Fibroblast of peridontal ligament (primary cell): ENCODE measurements at regions not wholly inside any gene's neighbourhood (a gene's known extent, or its start where the extent isn't known, plus 50 kb on each side); places are given as distances from the start of the nearest gene placed in this dataset.

ENCODE experiments used
- DNase-seq: peaks from one replicate; pipeline ENCODE4 v3.0.0-alpha.2; 2010; ENCODE audit errors: extremely low read depth

DNA sequence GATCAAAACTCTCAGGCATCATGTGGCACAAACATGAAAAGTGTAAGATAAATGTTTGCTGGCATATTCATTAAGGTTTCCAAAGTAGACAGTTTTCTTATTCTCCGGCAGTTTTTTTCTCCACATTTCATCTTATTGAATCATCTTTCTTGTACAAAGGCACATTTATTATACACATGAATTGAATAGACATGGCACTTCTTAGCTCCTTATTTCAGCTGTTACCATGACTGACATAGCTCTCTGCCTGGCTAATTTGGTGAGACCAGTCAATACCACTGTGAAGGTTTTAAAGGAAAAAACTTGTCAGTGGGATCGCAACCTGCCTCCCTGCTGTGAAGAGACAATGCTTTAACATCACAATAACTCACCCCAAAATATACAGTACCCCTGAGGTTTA is 285.0 kb upstream of the PCDH20 start:
- no peak for DNase-seq

DNA sequence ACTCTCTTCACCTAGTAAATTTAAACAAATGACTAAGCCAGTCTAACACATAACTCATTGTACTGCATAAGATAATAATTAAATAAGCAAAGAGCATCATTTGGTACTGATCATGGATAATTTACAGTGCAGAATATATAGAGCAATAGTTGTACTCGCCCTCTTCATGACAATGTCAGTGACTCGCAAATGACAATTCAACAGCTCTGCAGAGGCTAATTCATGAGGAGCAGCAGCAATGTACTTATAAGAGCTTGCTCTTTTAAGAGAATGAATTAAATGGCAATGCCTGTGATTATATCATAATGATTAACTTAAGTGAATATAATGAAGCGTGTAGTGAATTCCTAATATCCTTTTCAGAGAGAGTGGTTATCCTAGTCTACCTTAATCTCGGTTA is 284.5 kb upstream of the PCDH20 start:
- no peak for DNase-seq

DNA sequence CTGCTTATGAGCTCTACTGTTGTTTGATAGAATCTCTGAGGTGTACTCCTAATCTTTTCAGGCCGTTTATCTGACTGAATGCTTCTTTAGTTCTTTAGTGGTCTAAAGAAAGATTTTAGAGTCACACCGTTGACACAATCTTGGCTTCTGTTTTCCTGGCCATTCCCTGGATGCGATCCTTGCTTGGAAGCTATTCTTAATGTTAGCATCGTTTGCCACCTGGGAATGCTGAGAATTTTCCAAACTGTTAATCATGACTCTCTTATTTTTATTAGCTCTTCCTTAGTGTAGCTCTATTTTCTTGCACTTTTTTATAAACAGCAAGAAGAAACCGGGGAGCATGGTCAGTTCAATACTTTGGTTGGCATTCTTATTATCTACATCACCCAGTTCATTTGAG is 281.0 kb upstream of the PCDH20 start:
- no peak for DNase-seq

DNA sequence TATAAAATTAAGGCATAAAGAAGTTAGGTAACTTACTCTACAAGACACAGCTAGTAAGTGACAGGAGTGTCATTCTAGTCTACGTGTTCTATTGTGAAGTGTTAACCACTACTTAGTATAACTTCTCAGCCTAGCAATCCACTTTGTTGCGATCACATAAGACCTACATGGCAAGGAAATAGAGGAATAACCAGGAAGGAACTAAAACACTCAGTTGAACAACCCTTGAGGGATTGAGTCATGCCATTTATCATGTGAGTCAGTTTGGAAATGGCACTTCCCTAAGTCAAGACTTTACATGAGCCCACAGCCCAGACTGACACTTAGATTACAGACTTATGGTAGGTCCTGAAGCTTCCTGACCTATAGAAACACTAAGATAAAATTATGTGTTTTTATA is 279.5 kb upstream of the PCDH20 start:
- no peak for DNase-seq

DNA sequence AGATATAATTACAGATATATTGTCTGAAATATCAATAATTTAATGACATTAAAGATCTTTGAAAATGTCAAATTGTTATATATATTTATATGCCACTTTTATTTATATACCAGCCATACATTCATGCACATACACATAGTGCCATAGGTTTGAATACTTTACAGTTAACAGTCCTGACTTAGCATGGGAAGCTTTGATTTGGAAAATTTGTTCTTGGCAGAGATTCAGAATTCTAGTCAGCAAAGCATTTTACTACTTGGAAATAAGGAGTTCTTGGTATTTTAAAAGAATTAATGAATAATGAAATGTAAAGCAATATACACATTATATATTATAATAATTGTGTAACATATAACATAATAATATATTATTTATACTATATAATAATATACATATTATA is 277.0 kb upstream of the PCDH20 start:
- no peak for DNase-seq

DNA sequence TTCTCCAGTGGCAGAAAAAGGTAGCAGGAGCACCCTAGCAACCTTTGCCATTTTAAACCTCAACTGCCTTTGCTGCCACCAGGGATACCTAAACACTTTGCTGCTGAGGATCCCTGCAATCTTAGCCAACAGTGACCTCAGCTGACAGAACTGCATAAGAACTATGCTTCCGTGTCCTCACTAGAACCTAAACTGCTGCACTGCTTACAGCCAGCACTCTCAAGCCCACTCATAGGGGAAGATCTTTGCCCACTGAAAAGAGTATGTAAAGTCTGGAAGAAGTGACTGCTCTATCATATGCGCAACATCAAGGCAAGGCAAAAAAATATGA is 270.0 kb upstream of the PCDH20 start:
- no peak for DNase-seq

DNA sequence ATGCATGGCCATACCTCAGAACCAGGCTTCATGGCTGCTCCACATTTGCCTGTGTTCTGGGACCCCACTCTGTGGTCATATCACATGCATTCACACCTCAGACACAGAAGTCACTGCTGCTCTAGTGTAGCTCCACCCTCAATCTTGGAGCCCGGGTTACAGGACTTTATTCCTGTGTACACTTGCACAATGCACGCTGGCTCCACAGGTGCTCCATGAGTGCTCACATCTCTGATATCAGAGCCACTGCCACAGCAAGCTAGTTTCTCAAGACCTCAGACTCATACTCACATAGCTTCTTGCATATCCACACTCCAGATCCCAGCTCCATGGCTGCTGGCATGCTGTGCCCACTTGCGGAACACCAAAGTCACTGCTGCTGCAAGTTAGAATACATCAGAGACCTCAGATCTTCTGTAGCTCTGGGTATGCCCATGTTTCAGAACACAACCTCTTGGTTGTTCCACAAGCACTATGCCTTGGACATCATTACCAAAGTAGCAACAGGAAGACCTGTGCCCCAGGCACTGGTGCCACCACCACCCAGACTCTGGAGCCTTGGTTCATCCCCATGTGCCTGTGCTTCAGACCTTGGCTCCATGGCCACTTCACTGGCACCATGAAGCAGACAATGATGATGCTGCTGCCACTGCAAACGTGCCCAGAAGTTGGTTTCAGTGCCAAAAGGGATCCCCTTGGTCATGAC is 269.5 kb upstream of the PCDH20 start:
- DNase-seq: no peak

DNA sequence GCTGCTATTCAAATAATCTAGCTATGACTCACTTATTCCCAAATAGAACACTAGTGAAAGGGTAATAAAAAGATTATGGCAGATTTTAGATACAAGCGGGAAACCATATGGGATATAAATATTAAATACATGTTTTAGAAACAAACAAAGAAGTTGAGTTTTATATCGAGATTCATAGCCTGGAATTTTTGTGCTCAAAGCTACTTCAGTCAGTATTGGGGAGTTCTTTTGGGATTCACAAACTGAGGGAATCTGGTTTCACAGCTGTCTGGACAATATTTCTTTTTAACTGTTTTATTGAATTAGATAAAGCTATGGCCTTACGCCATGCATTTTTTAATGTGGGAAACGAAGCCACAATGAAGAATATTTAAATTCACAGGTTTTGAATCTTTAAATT is 257.1 kb upstream of the PCDH20 start:
- no peak for DNase-seq

DNA sequence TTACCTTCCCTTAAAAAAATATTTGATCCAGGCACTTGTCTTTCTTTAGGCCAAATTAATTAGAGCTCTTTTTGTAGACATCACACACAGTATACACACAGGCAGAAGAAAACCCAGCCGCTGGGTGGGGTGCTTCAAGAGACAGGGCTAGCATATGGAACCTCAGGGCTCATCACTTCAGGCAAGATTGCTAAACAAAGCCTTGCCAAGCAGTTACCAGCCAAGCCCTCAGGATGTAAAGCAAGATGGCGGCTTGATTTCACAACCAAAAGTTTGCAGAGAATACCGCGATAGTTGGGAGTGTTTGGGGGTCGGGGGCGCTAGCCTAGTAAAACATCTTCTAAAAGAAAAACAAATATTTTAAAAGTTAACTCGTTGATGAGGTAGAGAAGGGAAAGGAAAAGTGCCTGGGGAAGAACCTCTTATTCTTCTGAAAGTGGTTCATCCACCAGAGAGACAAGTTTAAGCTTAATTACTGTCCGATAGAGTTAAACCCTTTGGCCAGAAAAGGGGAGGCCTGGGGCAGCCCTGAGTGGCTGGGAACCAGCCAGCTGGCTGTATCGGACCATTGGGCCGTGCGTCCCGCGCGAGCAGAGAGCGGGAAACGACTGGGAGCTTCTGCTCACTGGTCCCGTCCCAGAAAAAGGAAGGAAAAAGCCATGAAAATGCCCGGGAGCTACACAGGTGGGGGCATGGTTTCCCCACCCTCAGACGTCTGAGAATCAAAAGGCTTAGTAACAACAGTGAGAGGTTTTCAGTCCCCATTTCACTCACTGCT is 254.9 kb upstream of the PCDH20 start:
- DNase-seq: no peak

DNA sequence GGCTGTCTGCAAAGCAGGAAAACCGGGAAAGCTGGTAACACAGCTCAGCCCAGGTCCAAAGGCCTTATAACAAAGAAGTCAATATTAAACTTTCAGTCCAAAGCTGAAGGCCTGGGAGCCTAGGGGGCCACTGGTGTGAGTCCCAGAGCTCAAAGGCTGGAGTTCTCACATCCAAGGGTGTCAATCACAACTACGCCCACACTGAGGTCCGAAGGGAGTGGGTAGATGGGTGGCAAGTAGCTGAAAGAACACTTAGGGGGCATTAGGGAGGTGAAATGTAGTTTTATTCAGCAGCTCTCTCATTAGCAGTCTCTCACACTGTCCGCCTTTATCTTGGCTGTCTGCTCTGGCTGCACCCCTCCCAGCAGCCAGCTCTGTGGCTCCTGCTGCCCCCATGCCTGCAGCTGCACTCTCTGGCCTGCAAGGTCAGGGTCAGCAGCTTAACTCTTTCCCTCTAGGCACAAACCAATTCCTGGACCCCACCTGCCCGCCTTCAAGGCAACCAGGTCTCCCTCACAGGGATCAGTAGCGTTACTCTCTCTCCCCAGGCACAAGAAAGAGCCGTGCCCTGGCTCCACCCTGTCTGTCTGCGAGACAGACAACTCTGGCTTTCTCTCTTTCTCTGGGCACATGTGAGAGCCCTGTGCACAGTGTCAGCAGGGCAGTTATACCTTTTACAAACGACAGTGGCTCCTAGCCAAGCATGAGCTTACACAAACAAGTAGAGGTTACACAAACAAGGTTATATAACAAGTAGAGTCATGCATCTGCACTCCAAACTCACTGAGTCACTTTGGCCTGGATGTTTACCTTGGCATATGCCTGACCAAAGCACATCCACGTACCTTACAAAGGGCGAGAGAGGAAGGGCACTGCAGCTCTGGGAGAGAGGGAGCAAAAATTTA is 249.4 kb upstream of the PCDH20 start:
- DNase-seq: no peak

DNA sequence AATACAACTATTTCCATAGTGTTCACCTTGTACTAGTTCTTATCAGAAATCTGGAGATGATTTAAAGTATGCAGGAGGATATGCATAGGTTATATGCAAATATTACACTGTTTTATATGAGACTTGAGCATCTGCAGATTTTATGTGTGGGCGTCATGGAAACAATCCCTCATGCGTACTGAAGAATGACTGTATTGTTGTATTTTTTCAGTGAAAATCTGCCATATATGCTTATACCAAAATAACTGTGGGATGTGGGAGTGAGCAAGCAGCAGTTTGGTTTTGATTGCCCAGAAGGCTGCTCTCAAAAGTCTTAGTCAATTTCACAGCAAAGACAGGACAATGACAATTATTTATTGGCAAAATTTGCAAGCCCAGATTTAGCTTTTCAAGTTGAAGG is 238.8 kb upstream of the PCDH20 start:
- DNase-seq: no peak

DNA sequence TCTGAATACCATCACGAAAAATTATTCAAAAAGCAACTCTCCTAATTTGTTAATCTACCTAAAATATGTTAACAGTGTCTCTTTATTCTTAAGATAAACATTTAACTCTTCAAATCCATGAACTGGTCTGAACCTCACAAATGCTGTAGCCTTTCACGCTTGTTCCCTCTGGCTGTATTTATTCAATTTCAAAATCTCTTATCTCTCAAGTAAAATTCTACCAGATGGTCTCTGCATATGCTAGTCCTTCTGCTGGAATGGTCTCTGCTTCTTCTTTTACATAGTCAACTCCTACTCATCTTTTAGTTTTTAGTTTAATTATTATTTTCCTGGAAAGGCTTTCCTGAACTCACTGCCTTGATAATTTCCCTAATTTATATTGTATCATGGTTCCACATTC is 232.9 kb upstream of the PCDH20 start:
- DNase-seq: no peak

DNA sequence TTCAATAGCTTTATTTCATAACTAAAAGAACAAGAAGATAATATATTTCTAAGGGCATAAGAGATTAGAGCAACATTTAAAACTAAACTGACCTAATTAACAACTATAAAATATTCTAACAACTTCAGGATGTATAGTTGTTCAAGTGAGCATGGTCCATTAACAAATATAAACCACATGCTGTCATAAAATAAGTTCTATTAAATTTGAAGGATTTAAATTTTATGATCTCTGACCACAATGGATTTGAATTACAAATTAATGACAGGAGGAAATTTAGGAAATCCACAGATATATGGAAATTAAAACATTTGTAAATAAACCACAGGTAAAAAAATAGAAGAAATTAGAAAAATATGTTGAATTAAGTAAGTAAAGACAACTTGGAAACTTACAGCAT is 196.5 kb upstream of the PCDH20 start:
- no peak for DNase-seq

DNA sequence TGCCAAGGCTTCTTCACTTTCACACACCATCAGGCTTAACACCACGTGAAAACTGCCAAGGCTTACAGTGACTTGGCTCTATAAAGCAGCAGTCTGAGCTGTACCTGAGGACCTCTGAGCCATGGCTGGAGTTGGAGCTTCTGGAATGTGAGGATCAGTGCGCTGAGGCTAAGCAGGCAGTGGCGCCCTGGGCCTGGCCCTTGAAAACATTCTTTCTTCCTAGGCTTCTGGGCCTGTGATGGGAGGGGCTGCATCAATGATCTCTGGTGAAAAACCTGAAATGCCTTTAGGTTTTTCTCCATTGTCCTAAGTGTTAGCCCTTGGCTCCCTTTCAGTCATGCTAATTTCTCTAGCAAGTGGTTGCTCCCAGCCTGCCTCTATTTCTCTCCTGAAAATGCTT is 192.5 kb upstream of the PCDH20 start:
- no peak for DNase-seq

DNA sequence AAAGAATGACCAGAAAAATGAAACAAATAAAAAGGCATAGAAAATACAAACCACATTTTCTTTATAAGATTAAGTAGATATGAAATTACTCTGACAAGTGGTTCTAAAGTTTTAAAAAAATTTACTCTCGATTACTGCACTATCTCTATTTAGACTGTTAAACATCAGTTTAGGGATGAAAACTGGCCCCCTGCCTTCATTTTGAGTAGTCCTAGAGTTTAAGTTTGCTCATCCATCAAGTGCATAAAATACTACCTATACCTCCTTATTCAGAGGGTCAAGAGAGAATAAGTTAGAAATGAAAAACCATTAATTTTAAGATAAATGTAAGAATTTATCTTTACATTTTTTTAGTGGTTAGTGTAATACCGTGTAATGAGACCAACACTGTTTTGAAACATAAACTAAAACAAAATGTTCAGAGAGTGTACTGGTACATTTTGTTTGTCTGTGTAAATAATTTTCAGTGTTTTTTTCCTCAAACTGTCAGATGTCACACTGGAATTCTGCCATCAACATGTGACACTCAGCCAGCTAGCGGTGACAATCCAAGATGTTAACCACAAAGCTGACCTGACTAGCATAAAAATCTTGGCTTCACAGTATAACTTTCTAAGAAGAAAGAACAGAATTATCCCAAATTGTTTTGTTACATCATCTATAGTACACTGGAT is 184.8 kb upstream of the PCDH20 start:
- DNase-seq: no peak

DNA sequence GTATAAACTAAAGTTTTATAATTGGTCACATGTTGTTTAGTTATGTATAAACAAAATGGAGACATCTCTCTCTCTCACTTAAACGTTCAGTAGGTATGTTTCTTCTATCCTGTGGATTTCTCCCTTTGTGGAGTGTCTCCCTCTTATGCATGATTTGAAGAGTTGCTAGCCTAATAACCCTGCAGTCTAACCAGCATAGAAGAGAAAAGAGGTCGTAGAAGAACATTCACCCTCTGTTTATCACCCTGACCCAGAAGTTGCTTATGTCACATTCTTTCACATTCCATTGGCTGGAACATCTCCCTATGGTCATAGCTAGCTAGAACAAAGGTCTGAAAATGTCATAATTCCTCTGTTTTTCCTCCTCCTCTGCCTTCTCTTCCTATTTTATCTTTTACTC is 176.8 kb upstream of the PCDH20 start:
- DNase-seq: no peak

DNA sequence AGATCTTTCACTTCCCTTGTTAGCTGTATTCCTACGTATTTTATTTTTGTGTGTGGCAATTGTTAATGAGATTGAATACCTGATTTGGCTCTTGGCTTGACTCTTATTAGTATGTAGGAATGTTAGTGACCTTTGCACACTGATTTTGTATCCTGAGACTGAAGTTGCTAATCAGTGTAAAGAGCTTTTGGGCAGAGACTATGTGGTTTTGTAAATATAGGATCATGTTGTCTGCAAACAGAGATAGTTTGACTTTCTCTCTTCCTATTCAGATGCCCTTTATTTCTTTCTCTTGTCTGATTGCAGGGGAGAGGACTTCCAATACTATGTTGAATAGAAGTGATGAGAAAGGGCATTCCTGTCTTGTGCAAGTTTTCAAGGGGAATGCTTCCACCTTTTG is 160.3 kb upstream of the PCDH20 start:
- DNase-seq: no peak

DNA sequence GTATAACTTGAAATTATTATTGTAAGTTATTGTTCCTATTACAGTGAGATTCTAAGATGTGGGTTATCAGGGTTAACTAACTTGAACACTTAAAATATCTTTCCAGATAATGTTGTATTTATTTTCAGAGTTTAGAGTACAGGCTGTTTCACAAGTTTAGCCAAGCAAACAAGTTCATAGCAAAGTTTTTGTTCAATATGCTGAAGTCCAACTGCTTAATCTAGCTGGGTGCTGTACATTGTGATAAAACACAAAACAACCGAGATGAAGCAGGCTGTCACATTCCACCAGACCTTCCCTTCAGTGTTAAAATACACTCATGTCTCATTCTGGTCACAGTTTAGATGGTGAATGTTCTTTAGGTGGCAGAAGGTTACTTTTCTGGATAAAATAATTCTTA is 148.0 kb upstream of the PCDH20 start:
- DNase-seq: no peak

DNA sequence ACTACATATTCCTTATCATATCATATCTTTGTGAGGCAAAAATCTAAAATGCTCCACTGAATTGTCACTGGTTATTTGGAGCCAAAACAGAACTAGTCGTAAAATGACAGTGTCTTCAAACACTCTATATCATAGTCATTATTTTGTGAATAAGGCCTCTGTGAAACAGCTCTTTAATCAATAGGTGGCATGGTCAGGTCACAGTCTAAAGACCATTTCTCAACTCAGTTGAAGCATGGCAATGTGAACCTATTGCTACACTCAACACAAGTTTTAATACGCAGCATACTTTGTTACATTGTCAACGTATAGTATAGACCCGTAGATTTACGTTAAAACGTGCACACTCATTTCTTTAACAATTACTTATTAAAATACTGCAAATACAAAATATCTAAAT is 131.3 kb upstream of the PCDH20 start:
- no peak for DNase-seq

DNA sequence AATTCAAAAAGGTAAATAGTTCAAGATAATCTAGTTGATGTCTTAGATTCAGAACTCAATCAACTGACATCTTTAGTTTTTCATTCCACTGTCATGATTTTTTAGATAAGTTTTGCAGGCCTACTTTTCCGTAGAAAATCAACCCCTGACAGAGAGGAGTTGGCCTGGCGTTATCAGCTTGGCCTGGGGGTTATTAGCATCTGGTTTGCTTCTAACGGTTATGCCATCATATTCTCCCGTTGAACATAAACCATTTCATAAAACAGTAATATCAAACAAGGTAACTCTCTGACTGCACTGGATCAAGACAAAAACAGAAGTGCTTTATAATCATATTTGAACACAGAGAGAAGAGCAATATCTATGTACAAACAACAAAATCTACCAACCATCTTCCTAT is 130.8 kb upstream of the PCDH20 start:
- no peak for DNase-seq

DNA sequence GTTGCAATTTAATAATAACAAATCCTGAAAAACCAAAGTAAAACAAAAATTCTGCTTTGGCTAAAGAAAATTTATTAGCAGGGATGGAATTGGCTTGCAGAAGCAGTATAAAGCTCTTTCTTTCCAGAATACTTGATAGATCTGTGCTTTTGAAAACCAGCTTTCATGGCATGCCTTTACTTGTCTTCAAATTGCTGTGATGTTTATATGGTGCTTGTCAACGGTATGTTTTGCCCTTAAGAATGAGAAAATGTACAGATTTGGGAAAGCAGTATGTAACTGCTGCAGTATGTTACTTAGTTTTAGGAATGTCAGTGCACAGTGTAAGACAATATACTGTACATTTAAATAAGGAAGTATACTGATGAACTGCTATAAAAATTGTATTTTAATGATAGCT is 120.8 kb upstream of the PCDH20 start:
- no peak for DNase-seq

DNA sequence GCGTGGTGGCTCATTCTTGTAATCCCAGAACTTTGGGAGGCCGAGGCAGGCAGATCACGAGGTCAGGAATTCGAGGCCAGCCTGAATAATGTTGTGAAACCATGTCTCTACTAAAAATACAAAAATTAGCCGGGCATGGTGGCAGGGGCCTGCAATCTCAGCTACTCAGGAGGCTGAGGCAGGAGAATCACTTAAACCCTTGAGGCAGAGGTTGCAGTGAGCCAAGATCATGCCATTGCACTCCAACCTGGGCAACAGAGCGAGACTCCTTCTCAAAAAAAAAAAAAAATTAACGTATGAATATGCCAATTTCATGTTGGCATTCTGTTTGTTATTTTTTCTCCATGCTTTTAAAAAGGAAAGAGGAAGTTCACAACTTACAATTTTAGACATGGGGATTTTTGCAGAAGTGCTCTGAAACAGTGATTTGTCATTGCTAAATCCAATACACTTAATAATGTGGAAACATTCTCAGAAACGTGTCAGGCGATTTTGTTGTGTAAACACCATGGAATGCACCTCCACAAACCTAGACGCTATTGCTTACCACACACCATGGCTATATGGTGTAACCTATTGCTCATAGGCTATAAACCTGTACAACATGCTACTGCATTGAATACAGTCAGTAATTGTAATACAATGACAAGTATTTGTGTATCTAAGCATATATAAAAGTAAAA is 115.9 kb upstream of the PCDH20 start:
- DNase-seq: no peak
